Gastroesophageal sphincter (tissue), 4 donors: ENCODE measurements at regions not wholly inside any gene's neighbourhood (a gene's known extent, or its start where the extent isn't known, plus 50 kb on each side); places are given as distances from the start of the nearest gene placed in this dataset.
"Not testable (repeated sequence)": the region's sequence is repeated elsewhere in the genome, so short reads cannot be mapped to it uniquely, and the experiment has no call there.

Experiments used
- ATAC-seq: fragments of 150-250 bp; one replicate; pipeline ENCODE4 v1.9.1; 2016; ENCODE audit warnings: mild to moderate bottlenecking, moderate library complexity
- H3K27ac ChIP-seq, 4 donors: fragments of 200-600 bp; sonication (generic) in 3 of 4; 1 replicate in 3 of 4; 2 replicates in 1 of 4; pipeline ENCODE4 v1.5.1; 2016 to 2019
- H3K27me3 ChIP-seq: fragments of 200-600 bp; sonication (generic); one replicate; pipeline ENCODE4 v1.5.1; 2019
- H3K36me3 ChIP-seq, 2 donors: fragments of 200-600 bp; sonication (generic); one replicate each; pipeline ENCODE4 v1.5.1; 2019; ENCODE audit warnings: control low read depth in 1 of 2
- H3K4me1 ChIP-seq, 3 donors: fragments of 200-600 bp; sonication (generic); 1 replicate in 2 of 3; 2 replicates in 1 of 3; pipeline ENCODE4 v1.5.1; 2016 to 2019; ENCODE audit warnings: control low read depth in 2 of 3
- H3K4me3 ChIP-seq, 2 donors: fragments of 200-600 bp; sonication (generic); one replicate each; pipeline ENCODE4 v1.5.1; 2019; ENCODE audit warnings: mild to moderate bottlenecking in 1 of 2, moderate library complexity in 1 of 2
- H3K9me3 ChIP-seq, 3 donors: fragments of 200-600 bp; sonication (generic); one replicate each; pipeline ENCODE4 v1.5.1; 2017 to 2019; ENCODE audit warnings: control low read depth in 2 of 3
- EP300 ChIP-seq: sonication (generic); formaldehyde crosslinking; IDR thresholded peaks from one replicate; pipeline ENCODE4 v1.6.1; 2017; ENCODE audit warnings: antibody characterized with exemption, mild to moderate bottlenecking
- POLR2A ChIP-seq, 2 donors: fragments of 450-650 bp; IDR thresholded peaks; one replicate each; pipeline ENCODE4 v1.6.1; 2017; ENCODE audit warnings: antibody characterized with exemption in 2 of 2, mild to moderate bottlenecking in 2 of 2, moderate library complexity in 1 of 2
- POLR2AphosphoS5 ChIP-seq: sonication (generic); formaldehyde crosslinking; IDR thresholded peaks from one replicate; pipeline ENCODE4 v1.6.1; 2017; ENCODE audit warnings: antibody characterized with exemption
- WGBS, 2 donors: methylation state at CpG; one replicate each; pipeline ENCODE4 v1.1.5; 2018; ENCODE audit warnings: low coverage in 1 of 2; 5-methylcytosine and 5-hydroxymethylcytosine counted together
- TF ChIP-seq, protein P1 (sequence below), 4 experiments: fragments of 200-600 bp in 2 of 4; fragments of 450-650 bp in 2 of 4; sonication (generic) in 1 of 4; IDR thresholded peaks; one replicate each; pipeline ENCODE4 v1.5.1; 2017 to 2019; ENCODE audit warnings: antibody characterized with exemption in 4 of 4, mild to moderate bottlenecking in 2 of 4, moderate library complexity in 2 of 4

DNA sequence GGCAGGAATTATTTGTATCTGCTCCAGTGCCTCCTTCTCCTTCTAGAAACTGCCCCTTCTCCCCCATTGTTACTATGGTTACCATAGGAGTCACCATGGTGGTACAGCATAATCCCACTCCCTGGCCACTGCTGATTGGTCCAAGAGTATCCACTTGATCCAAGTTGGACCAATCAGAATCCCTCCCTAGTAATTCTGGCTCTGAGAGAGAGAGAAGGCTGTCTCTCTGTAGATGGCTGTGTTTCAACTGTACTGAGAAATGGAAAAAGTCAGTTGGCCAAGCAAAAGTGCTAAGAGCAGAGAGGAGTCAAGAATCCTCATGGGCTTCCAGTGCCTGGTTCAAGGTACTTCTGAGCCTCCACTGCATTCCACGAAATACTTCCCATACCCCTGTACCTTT lies 120.6 kb upstream of the SPATA12 start:
- no peak overlapping the region for H3K4me3 ChIP-seq
- TF ChIP-seq, protein P1, sequence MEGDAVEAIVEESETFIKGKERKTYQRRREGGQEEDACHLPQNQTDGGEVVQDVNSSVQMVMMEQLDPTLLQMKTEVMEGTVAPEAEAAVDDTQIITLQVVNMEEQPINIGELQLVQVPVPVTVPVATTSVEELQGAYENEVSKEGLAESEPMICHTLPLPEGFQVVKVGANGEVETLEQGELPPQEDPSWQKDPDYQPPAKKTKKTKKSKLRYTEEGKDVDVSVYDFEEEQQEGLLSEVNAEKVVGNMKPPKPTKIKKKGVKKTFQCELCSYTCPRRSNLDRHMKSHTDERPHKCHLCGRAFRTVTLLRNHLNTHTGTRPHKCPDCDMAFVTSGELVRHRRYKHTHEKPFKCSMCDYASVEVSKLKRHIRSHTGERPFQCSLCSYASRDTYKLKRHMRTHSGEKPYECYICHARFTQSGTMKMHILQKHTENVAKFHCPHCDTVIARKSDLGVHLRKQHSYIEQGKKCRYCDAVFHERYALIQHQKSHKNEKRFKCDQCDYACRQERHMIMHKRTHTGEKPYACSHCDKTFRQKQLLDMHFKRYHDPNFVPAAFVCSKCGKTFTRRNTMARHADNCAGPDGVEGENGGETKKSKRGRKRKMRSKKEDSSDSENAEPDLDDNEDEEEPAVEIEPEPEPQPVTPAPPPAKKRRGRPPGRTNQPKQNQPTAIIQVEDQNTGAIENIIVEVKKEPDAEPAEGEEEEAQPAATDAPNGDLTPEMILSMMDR (IDR thresholded peaks at IDR 0.05) = no peak
- no peak for TF ChIP-seq POLR2AphosphoS5
- TF ChIP-seq EP300 = no peak
- TF ChIP-seq POLR2A (IDR thresholded peaks at IDR 0.05) = no peak
- H3K27me3 ChIP-seq = no peaks in the 10 kb centered on the region
- H3K4me1 ChIP-seq = no peaks in the 10 kb centered on the region
- H3K36me3 ChIP-seq = peaks cover 0 to 4% of the 10 kb centered on the region in 2 donors
- WGBS, 2 donors = 80 to 100% methylated on average over 1 of the region's 1 CpG
- H3K27ac ChIP-seq = no peak overlapping the region
- ATAC-seq = no peak
- H3K9me3 ChIP-seq = no peaks in the 10 kb centered on the region

DNA sequence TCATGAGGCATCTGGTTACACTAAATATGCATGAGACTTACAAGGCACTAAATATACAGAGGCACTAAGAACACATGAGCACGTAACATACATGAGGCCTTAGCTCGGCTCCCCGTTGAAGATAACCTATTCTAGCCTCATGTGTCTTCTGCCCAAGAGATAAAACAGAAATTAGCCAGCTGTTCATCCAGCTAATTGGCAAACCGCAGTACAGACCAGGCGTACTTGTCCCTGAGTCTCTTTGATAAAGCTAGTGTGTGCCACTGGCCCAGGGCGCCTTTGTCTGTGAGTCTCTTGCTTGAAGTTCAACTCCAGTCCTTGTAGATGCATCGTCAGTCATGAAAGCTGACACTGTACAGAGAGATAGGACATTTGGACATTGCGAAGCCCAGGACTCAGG lies 121.9 kb upstream of the SPATA12 start:
- Histone ChIP-seq H3K4me1 (no peaks in the 10 kb centered on the region), H3K9me3 (no peaks in the 10 kb centered on the region), H3K36me3 (peaks cover 0 to 4% of the 10 kb centered on the region in 2 donors), H3K4me3 (no peak overlapping the region), H3K27me3 (no peaks in the 10 kb centered on the region), H3K27ac (no peak overlapping the region)
- TF ChIP-seq POLR2AphosphoS5 (no peak), POLR2A (IDR thresholded peaks at IDR 0.05) (no peak), EP300 (no peak)
- TF ChIP-seq, protein P1 (IDR thresholded peaks at IDR 0.05) = no peak
- WGBS, 2 donors = 93 to 94% methylated on average over 7 to 8 of the region's 8 CpGs
- ATAC-seq = no peak

GRCh38 chr3:56937580-56937979 lies 122.9 kb upstream of the SPATA12 start:
- ATAC-seq = no peak
- TF ChIP-seq EP300 (no peak), POLR2A (IDR thresholded peaks at IDR 0.05) (no peak), POLR2AphosphoS5 (no peak)
- TF ChIP-seq, protein P1 (IDR thresholded peaks at IDR 0.05) = no peak
- Histone ChIP-seq H3K9me3 (no peaks in the 10 kb centered on the region), H3K36me3 (peaks cover 0 to 4% of the 10 kb centered on the region in 2 donors), H3K27me3 (no peaks in the 10 kb centered on the region), H3K27ac (no peak overlapping the region), H3K4me1 (no peaks in the 10 kb centered on the region), H3K4me3 (no peak overlapping the region)

- TF ChIP-seq POLR2A (IDR thresholded peaks at IDR 0.05) = no peak
- Histone ChIP-seq H3K4me1 (no peaks in the 10 kb centered on the region), H3K27me3 (no peaks in the 10 kb centered on the region), H3K36me3 (peaks cover 0 to 4% of the 10 kb centered on the region in 2 donors), H3K27ac (no peak overlapping the region), H3K9me3 (no peaks in the 10 kb centered on the region), H3K4me3 (no peak overlapping the region)
- 100% methylated on average over 1 of the region's 1 CpG for WGBS, 2 donors
- no peak for ATAC-seq
Measured at GRCh38 chr3:56935811-56936210, 124.7 kb upstream of the SPATA12 start.

DNA sequence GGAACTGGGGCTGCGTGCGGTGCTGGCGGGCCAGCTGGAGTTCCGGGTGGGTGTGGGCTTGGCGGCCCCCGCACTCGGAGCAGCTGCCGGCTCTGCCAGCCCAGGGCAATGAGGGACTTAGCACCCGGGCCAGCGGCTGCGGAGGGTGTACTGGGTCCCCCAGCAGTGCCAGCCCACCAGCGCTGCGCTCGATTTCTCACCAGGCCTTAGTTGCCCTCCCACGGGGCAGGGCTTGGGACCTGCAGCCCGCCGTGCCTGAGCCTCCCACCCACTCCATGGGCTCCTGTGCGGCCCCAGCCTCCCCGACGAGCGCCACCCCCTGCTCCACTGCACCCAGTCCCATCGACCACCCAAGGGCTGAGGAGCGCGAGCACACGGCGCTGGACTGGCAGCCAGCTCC lies 126.0 kb upstream of the SPATA12 start:
- 100% methylated on average over 3 of the region's 26 CpGs; no CpG with 5 or more reads in 1 of the 2 donors for WGBS, 2 donors
- not testable (repeated sequence) for H3K4me3 ChIP-seq, H3K4me1 ChIP-seq, H3K27ac ChIP-seq, ATAC-seq, H3K9me3 ChIP-seq, H3K36me3 ChIP-seq, H3K27me3 ChIP-seq

DNA sequence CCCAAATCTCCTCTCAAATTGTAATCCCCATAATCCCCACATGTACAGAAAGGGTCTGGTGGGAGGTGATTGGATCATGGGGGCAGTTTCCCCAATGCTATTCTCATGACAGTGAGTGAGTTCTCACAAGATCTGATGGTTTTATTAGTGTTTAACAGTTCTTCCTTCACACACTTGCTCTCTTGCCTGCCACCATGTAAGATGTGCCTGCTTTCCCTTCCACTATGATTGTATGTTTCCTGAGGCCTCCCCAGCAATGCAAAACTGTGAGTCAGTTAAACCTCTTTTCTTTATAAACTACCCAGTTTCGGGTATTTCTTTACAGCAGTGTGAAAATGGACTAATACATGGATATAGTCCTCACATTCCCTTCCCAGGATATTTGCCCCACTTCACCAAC lies 126.7 kb upstream of the SPATA12 start:
- Histone ChIP-seq H3K36me3 (peaks cover 0 to 4% of the 10 kb centered on the region in 2 donors), H3K4me3 (no peak overlapping the region), H3K4me1 (peaks cover 0 to under 1% (median 0%) of the 10 kb centered on the region in 3 donors), H3K27ac (no peak overlapping the region), H3K9me3 (no peaks in the 10 kb centered on the region), H3K27me3 (no peaks in the 10 kb centered on the region)
- no peak for TF ChIP-seq POLR2AphosphoS5
- TF ChIP-seq EP300 = no peak
- TF ChIP-seq, protein P1 (IDR thresholded peaks at IDR 0.05) = no peak
- TF ChIP-seq POLR2A (IDR thresholded peaks at IDR 0.05) = no peak
- 89 to 100% methylated on average over 1 of the region's 1 CpG for WGBS, 2 donors
- ATAC-seq = no peak
